ENCODE measurements at regions not wholly inside any gene's neighbourhood (a gene's known extent, or its start where the extent isn't known, plus 50 kb on each side); places are given as distances from the start of the nearest gene placed in this dataset.

GRCh38 chr11:109619498-109619897 is 197.5 kb downstream of the C11orf87 start:
- H3K4me1 ChIP-seq (ENCODE audit: control insufficient read depth, low read depth, low read length) = no peaks in the 10 kb centered on the region
- no peak overlapping the region for H3K23ac ChIP-seq (ENCODE audit: low read length)
- no peak for DNase-seq
- H3K4me3 ChIP-seq (ENCODE audit: low read length) = no peak overlapping the region
- no peak overlapping the region for H2BK15ac ChIP-seq (replicated peaks; ENCODE audit: low read depth)
- H4K5ac ChIP-seq (ENCODE audit: low read length) = no peak overlapping the region
- no peak overlapping the region for H2BK120ac ChIP-seq (ENCODE audit: low read depth, low read length)
- no peak overlapping the region for H3K56ac ChIP-seq (ENCODE audit: low read length)
- no peak overlapping the region for H2BK5ac ChIP-seq (ENCODE audit: low read length)
- H3K9ac ChIP-seq (ENCODE audit: low read length) = no peak overlapping the region
- no peak overlapping the region for H4K8ac ChIP-seq (ENCODE audit: low read depth, low read length)
- no peaks in the 10 kb centered on the region for H3K36me3 ChIP-seq (ENCODE audit: control insufficient read depth, insufficient read depth, low read length)
- H3K79me2 ChIP-seq (ENCODE audit: control insufficient read depth, insufficient read depth, low read length) = no peaks in the 10 kb centered on the region
- H2AK5ac ChIP-seq (ENCODE audit: low read length) = no peak overlapping the region
- no peaks in the 10 kb centered on the region for H3K27me3 ChIP-seq (ENCODE audit: insufficient read depth, low read length, poor library complexity)
- no peaks in the 10 kb centered on the region for H3K79me1 ChIP-seq (ENCODE audit: low read length)
- H3K18ac ChIP-seq (ENCODE audit: low read length) = no peak overlapping the region
- no CpG with 5 or more reads among the region's 4 CpGs for WGBS (ENCODE audit: extremely low coverage, insufficient coverage, low lambda C conversion rate)
- H3K27ac ChIP-seq (ENCODE audit: low read depth, low read length) = no peak overlapping the region
- no peak overlapping the region for H3K4ac ChIP-seq (ENCODE audit: low read depth, low read length)
- H3K4me2 ChIP-seq (ENCODE audit: low read length) = no peak overlapping the region

- Histone ChIP-seq H3K79me1 (ENCODE audit: low read length) (no peaks in the 10 kb centered on the region), H3K4me3 (ENCODE audit: low read length) (no peak overlapping the region), H3K4me2 (ENCODE audit: low read length) (no peak overlapping the region), H3K79me2 (ENCODE audit: control insufficient read depth, insufficient read depth, low read length) (no peaks in the 10 kb centered on the region), H4K8ac (ENCODE audit: low read depth, low read length) (no peak overlapping the region), H3K18ac (ENCODE audit: low read length) (no peak overlapping the region), H2BK5ac (ENCODE audit: low read length) (no peak overlapping the region), H2AK5ac (ENCODE audit: low read length) (no peak overlapping the region), H3K56ac (ENCODE audit: low read length) (no peak overlapping the region), H2BK15ac (replicated peaks; ENCODE audit: low read depth) (no peak overlapping the region), H3K4ac (ENCODE audit: low read depth, low read length) (no peak overlapping the region), H3K36me3 (ENCODE audit: control insufficient read depth, insufficient read depth, low read length) (no peaks in the 10 kb centered on the region), H3K27ac (ENCODE audit: low read depth, low read length) (no peak overlapping the region), H3K9ac (ENCODE audit: low read length) (no peak overlapping the region), H4K5ac (ENCODE audit: low read length) (no peak overlapping the region), H3K23ac (ENCODE audit: low read length) (no peak overlapping the region), H3K27me3 (ENCODE audit: insufficient read depth, low read length, poor library complexity) (no peaks in the 10 kb centered on the region), H3K4me1 (ENCODE audit: control insufficient read depth, low read depth, low read length) (no peaks in the 10 kb centered on the region), H2BK120ac (ENCODE audit: low read depth, low read length) (no peak overlapping the region)
- WGBS (ENCODE audit: extremely low coverage, insufficient coverage, low lambda C conversion rate) = no CpG with 5 or more reads among the region's 1 CpG
- peak; percentile 2 for DNase-seq
Measured at GRCh38 chr11:109629734-109630133, 207.7 kb downstream of the C11orf87 start.

GRCh38 chr11:109641549-109641948 is 219.6 kb downstream of the C11orf87 start:
- peak; percentile 74 for DNase-seq
- Histone ChIP-seq H3K27ac (ENCODE audit: low read depth, low read length) (no peak overlapping the region), H3K4me3 (ENCODE audit: low read length) (no peak overlapping the region), H3K79me1 (ENCODE audit: low read length) (no peaks in the 10 kb centered on the region), H3K36me3 (ENCODE audit: control insufficient read depth, insufficient read depth, low read length) (no peaks in the 10 kb centered on the region), H3K4me2 (ENCODE audit: low read length) (no peak overlapping the region), H3K27me3 (ENCODE audit: insufficient read depth, low read length, poor library complexity) (no peaks in the 10 kb centered on the region), H3K56ac (ENCODE audit: low read length) (no peak overlapping the region), H4K5ac (ENCODE audit: low read length) (no peak overlapping the region), H3K79me2 (ENCODE audit: control insufficient read depth, insufficient read depth, low read length) (no peaks in the 10 kb centered on the region), H3K18ac (ENCODE audit: low read length) (no peak overlapping the region), H3K23ac (ENCODE audit: low read length) (no peak overlapping the region), H3K4me1 (ENCODE audit: control insufficient read depth, low read depth, low read length) (no peaks in the 10 kb centered on the region), H2BK15ac (replicated peaks; ENCODE audit: low read depth) (no peak overlapping the region), H4K8ac (ENCODE audit: low read depth, low read length) (no peak overlapping the region), H3K9ac (ENCODE audit: low read length) (no peak overlapping the region), H3K4ac (ENCODE audit: low read depth, low read length) (no peak overlapping the region), H2BK5ac (ENCODE audit: low read length) (no peak overlapping the region), H2BK120ac (ENCODE audit: low read depth, low read length) (no peak overlapping the region), H2AK5ac (ENCODE audit: low read length) (no peak overlapping the region)
- WGBS (ENCODE audit: extremely low coverage, insufficient coverage, low lambda C conversion rate) = no CpG with 5 or more reads among the region's 9 CpGs

GRCh38 chr11:109644152-109644551 is 222.2 kb downstream of the C11orf87 start:
- H3K27me3 ChIP-seq (ENCODE audit: insufficient read depth, low read length, poor library complexity) = no peaks in the 10 kb centered on the region
- no peaks in the 10 kb centered on the region for H3K36me3 ChIP-seq (ENCODE audit: control insufficient read depth, insufficient read depth, low read length)
- H4K5ac ChIP-seq (ENCODE audit: low read length) = no peak overlapping the region
- H3K79me1 ChIP-seq (ENCODE audit: low read length) = no peaks in the 10 kb centered on the region
- H2BK120ac ChIP-seq (ENCODE audit: low read depth, low read length) = no peak overlapping the region
- no peak overlapping the region for H3K4me3 ChIP-seq (ENCODE audit: low read length)
- no peaks in the 10 kb centered on the region for H3K4me1 ChIP-seq (ENCODE audit: control insufficient read depth, low read depth, low read length)
- H3K4ac ChIP-seq (ENCODE audit: low read depth, low read length) = no peak overlapping the region
- H3K9ac ChIP-seq (ENCODE audit: low read length) = no peak overlapping the region
- H3K4me2 ChIP-seq (ENCODE audit: low read length) = no peak overlapping the region
- no peak overlapping the region for H2BK5ac ChIP-seq (ENCODE audit: low read length)
- no peak overlapping the region for H3K18ac ChIP-seq (ENCODE audit: low read length)
- no peaks in the 10 kb centered on the region for H3K79me2 ChIP-seq (ENCODE audit: control insufficient read depth, insufficient read depth, low read length)
- no peak overlapping the region for H3K27ac ChIP-seq (ENCODE audit: low read depth, low read length)
- WGBS (ENCODE audit: extremely low coverage, insufficient coverage, low lambda C conversion rate) = no CpG with 5 or more reads among the region's 2 CpGs
- H2BK15ac ChIP-seq (replicated peaks; ENCODE audit: low read depth) = no peak overlapping the region
- H3K23ac ChIP-seq (ENCODE audit: low read length) = no peak overlapping the region
- H4K8ac ChIP-seq (ENCODE audit: low read depth, low read length) = no peak overlapping the region
- DNase-seq = peak; percentile 7
- H2AK5ac ChIP-seq (ENCODE audit: low read length) = no peak overlapping the region
- no peak overlapping the region for H3K56ac ChIP-seq (ENCODE audit: low read length)

GRCh38 chr11:109648804-109649203 is 226.8 kb downstream of the C11orf87 start:
- H2BK120ac ChIP-seq (ENCODE audit: low read depth, low read length) = no peak overlapping the region
- no peak overlapping the region for H3K56ac ChIP-seq (ENCODE audit: low read length)
- no peak overlapping the region for H3K23ac ChIP-seq (ENCODE audit: low read length)
- no peak overlapping the region for H3K9ac ChIP-seq (ENCODE audit: low read length)
- H2BK15ac ChIP-seq (replicated peaks; ENCODE audit: low read depth) = no peak overlapping the region
- H3K79me2 ChIP-seq (ENCODE audit: control insufficient read depth, insufficient read depth, low read length) = no peaks in the 10 kb centered on the region
- H3K4me2 ChIP-seq (ENCODE audit: low read length) = no peak overlapping the region
- H3K27me3 ChIP-seq (ENCODE audit: insufficient read depth, low read length, poor library complexity) = no peaks in the 10 kb centered on the region
- no peak overlapping the region for H4K5ac ChIP-seq (ENCODE audit: low read length)
- no peak overlapping the region for H3K27ac ChIP-seq (ENCODE audit: low read depth, low read length)
- H2AK5ac ChIP-seq (ENCODE audit: low read length) = no peak overlapping the region
- H4K8ac ChIP-seq (ENCODE audit: low read depth, low read length) = no peak overlapping the region
- no peak overlapping the region for H2BK5ac ChIP-seq (ENCODE audit: low read length)
- no peak overlapping the region for H3K18ac ChIP-seq (ENCODE audit: low read length)
- no peaks in the 10 kb centered on the region for H3K36me3 ChIP-seq (ENCODE audit: control insufficient read depth, insufficient read depth, low read length)
- H3K4me3 ChIP-seq (ENCODE audit: low read length) = no peak overlapping the region
- H3K79me1 ChIP-seq (ENCODE audit: low read length) = no peaks in the 10 kb centered on the region
- H3K4ac ChIP-seq (ENCODE audit: low read depth, low read length) = no peak overlapping the region
- DNase-seq = no peak
- H3K4me1 ChIP-seq (ENCODE audit: control insufficient read depth, low read depth, low read length) = no peaks in the 10 kb centered on the region

GRCh38 chr11:109654091-109654490 is 232.1 kb downstream of the C11orf87 start:
- H3K79me2 ChIP-seq (ENCODE audit: control insufficient read depth, insufficient read depth, low read length) = no peaks in the 10 kb centered on the region
- H3K4me3 ChIP-seq (ENCODE audit: low read length) = no peak overlapping the region
- no peak overlapping the region for H3K4ac ChIP-seq (ENCODE audit: low read depth, low read length)
- H3K18ac ChIP-seq (ENCODE audit: low read length) = no peak overlapping the region
- no peaks in the 10 kb centered on the region for H3K79me1 ChIP-seq (ENCODE audit: low read length)
- H2BK5ac ChIP-seq (ENCODE audit: low read length) = no peak overlapping the region
- H2BK15ac ChIP-seq (replicated peaks; ENCODE audit: low read depth) = no peak overlapping the region
- no peak overlapping the region for H2AK5ac ChIP-seq (ENCODE audit: low read length)
- no CpG with 5 or more reads among the region's 2 CpGs for WGBS (ENCODE audit: extremely low coverage, insufficient coverage, low lambda C conversion rate)
- no peak overlapping the region for H3K56ac ChIP-seq (ENCODE audit: low read length)
- H3K23ac ChIP-seq (ENCODE audit: low read length) = no peak overlapping the region
- H2BK120ac ChIP-seq (ENCODE audit: low read depth, low read length) = no peak overlapping the region
- H3K36me3 ChIP-seq (ENCODE audit: control insufficient read depth, insufficient read depth, low read length) = no peaks in the 10 kb centered on the region
- no peak overlapping the region for H3K9ac ChIP-seq (ENCODE audit: low read length)
- no peak for DNase-seq
- H3K27ac ChIP-seq (ENCODE audit: low read depth, low read length) = no peak overlapping the region
- H4K8ac ChIP-seq (ENCODE audit: low read depth, low read length) = no peak overlapping the region
- no peaks in the 10 kb centered on the region for H3K4me1 ChIP-seq (ENCODE audit: control insufficient read depth, low read depth, low read length)
- H3K4me2 ChIP-seq (ENCODE audit: low read length) = no peak overlapping the region
- H3K27me3 ChIP-seq (ENCODE audit: insufficient read depth, low read length, poor library complexity) = no peaks in the 10 kb centered on the region
- H4K5ac ChIP-seq (ENCODE audit: low read length) = no peak overlapping the region

Measured in mesendoderm (in vitro differentiated cells).